Peyer's patch (tissue), 4 donors: ENCODE measurements at regions not wholly inside any gene's neighbourhood (a gene's known extent, or its start where the extent isn't known, plus 50 kb on each side); places are given as distances from the start of the nearest gene placed in this dataset.

Experiments
- CTCF ChIP-seq, 6 experiments: fragments of 450-650 bp in 4 of 6; fragments of 200-600 bp in 2 of 6; sonication (generic) in 1 of 6; IDR thresholded peaks; one replicate each; pipeline ENCODE4 v1.5.1; 2017 to 2019; ENCODE audit warnings: antibody characterized with exemption in 6 of 6, mild to moderate bottlenecking in 3 of 6, moderate library complexity in 1 of 6
- POLR2A ChIP-seq, 2 donors: fragments of 450-650 bp; IDR thresholded peaks; one replicate each; pipeline ENCODE4 v1.5.1; 2017; ENCODE audit warnings: antibody characterized with exemption in 2 of 2, mild to moderate bottlenecking in 2 of 2, moderate library complexity in 2 of 2

- no peak for TF ChIP-seq POLR2A (IDR thresholded peaks at IDR 0.05)
- TF ChIP-seq CTCF (IDR thresholded peaks at IDR 0.05) = no peak
Measured at GRCh38 chr6:168181876-168182275, 102.9 kb upstream of the FRMD1 start.
